H9 (cell line): ENCODE measurements at regions not wholly inside any gene's neighbourhood (a gene's known extent, or its start where the extent isn't known, plus 50 kb on each side); places are given as distances from the start of the nearest gene placed in this dataset.

Source experiments
- DNase-seq: peaks from one replicate; pipeline ENCODE4 v3.0.0-alpha.2; 2017
- H2AFZ ChIP-seq: one replicate; pipeline ENCODE4 v1.6.1; 2013; ENCODE audit warnings: mild to moderate bottlenecking, low read length, control low read depth, moderate library complexity
- H2AK5ac ChIP-seq: 2 replicates; pipeline ENCODE4 v1.6.1; 2013; ENCODE audit warnings: low read length, control low read depth, mixed read lengths; ENCODE audit not compliant: insufficient read length
- H2BK120ac ChIP-seq: one replicate; pipeline ENCODE4 v1.6.1; 2013; ENCODE audit warnings: low read depth, mild to moderate bottlenecking, low read length, control low read depth, inconsistent platforms; ENCODE audit not compliant: poor library complexity, severe bottlenecking
- H2BK12ac ChIP-seq: 2 replicates; pipeline ENCODE4 v1.6.1; 2013; ENCODE audit warnings: low read length, control low read depth, mixed read lengths, low read depth; ENCODE audit not compliant: insufficient read length
- H2BK15ac ChIP-seq: 2 replicates; pipeline ENCODE4 v1.6.1; 2013; ENCODE audit warnings: low read depth, low read length, control low read depth
- H2BK20ac ChIP-seq: one replicate; pipeline ENCODE4 v1.6.1; 2013; ENCODE audit warnings: low read depth, mild to moderate bottlenecking, low read length, control low read depth, inconsistent platforms; ENCODE audit not compliant: poor library complexity, severe bottlenecking
- H2BK5ac ChIP-seq: 2 replicates; pipeline ENCODE4 v1.6.1; 2013; ENCODE audit warnings: low read length, control low read depth, mixed read lengths; ENCODE audit not compliant: insufficient read length
- H3K14ac ChIP-seq: 2 replicates; pipeline ENCODE4 v1.6.1; 2013; ENCODE audit warnings: low read length, control low read depth; ENCODE audit not compliant: insufficient read depth
- H3K18ac ChIP-seq: 2 replicates; pipeline ENCODE4 v1.6.1; 2013; ENCODE audit warnings: low read depth, mild to moderate bottlenecking, mixed read lengths, low read length, control low read depth; ENCODE audit not compliant: insufficient read length
- H3K23ac ChIP-seq: 2 replicates; pipeline ENCODE4 v1.6.1; 2013; ENCODE audit warnings: low read length, control low read depth, mixed read lengths, low read depth; ENCODE audit not compliant: insufficient read length
- H3K23me2 ChIP-seq: 2 replicates; pipeline ENCODE4 v1.6.1; 2013; ENCODE audit warnings: low read depth, mild to moderate bottlenecking, mixed read lengths, low read length, control low read depth; ENCODE audit not compliant: insufficient read length, poor library complexity, severe bottlenecking
- H3K27ac ChIP-seq: 2 replicates; pipeline ENCODE4 v1.5.1; 2013; ENCODE audit warnings: low read length, control low read depth, mixed read lengths, low read depth; ENCODE audit not compliant: insufficient read length
- H3K27me3 ChIP-seq: 2 replicates; pipeline ENCODE4 v1.6.1; 2013; ENCODE audit warnings: low read length, control low read depth, inconsistent platforms; ENCODE audit not compliant: insufficient read depth
- H3K4ac ChIP-seq: 2 replicates; pipeline ENCODE4 v1.6.1; 2013; ENCODE audit warnings: low read depth, mild to moderate bottlenecking, control low read depth, inconsistent platforms, low read length, moderate library complexity
- H3K4me1 ChIP-seq: 2 replicates; pipeline ENCODE4 v1.6.1; 2013; ENCODE audit warnings: low read length, control low read depth, inconsistent platforms; ENCODE audit not compliant: insufficient read depth
- H3K4me2 ChIP-seq: 2 replicates; pipeline ENCODE4 v1.6.1; 2013; ENCODE audit warnings: low read length, control low read depth, mixed read lengths; ENCODE audit not compliant: insufficient read length, insufficient read depth
- H3K56ac ChIP-seq: 2 replicates; pipeline ENCODE4 v1.6.1; 2013; ENCODE audit warnings: low read depth, mild to moderate bottlenecking, mixed read lengths, low read length, control low read depth; ENCODE audit not compliant: insufficient read length
- H3K79me1 ChIP-seq: 2 replicates; pipeline ENCODE4 v1.6.1; 2013; ENCODE audit warnings: low read depth, mild to moderate bottlenecking, moderate library complexity, low read length, control low read depth, inconsistent platforms; ENCODE audit not compliant: insufficient read depth, poor library complexity, severe bottlenecking
- H3K79me2 ChIP-seq: 2 replicates; pipeline ENCODE4 v1.6.1; 2013; ENCODE audit warnings: low read length, control low read depth, inconsistent platforms; ENCODE audit not compliant: insufficient read depth
- H3K9ac ChIP-seq: 2 replicates; pipeline ENCODE4 v1.6.1; 2013; ENCODE audit warnings: low read length, control low read depth, mixed read lengths; ENCODE audit not compliant: insufficient read length; ENCODE audit errors: extremely low read depth
- H3K9me3 ChIP-seq: one replicate; pipeline ENCODE4 v1.6.1; 2013; ENCODE audit warnings: low read depth, low read length, inconsistent platforms; ENCODE audit not compliant: control insufficient read depth
- H3T11ph ChIP-seq: one replicate; pipeline ENCODE4 v1.6.1; 2013; ENCODE audit warnings: mild to moderate bottlenecking, low read length, control low read depth, inconsistent platforms
- H4K20me1 ChIP-seq: one replicate; pipeline ENCODE4 v1.6.1; 2013; ENCODE audit not compliant: control insufficient read depth, insufficient read length, insufficient read depth
- H4K5ac ChIP-seq: 2 replicates; pipeline ENCODE4 v1.6.1; 2013; ENCODE audit warnings: low read depth, mild to moderate bottlenecking, mixed read lengths, low read length, control low read depth; ENCODE audit not compliant: insufficient read length
- H4K8ac ChIP-seq: replicated peaks from 2 replicates; pipeline ENCODE4 v1.6.1; 2013; ENCODE audit warnings: low read length, control low read depth, mixed read lengths, low read depth; ENCODE audit not compliant: insufficient read length
- H4K91ac ChIP-seq: 2 replicates; pipeline ENCODE4 v1.6.1; 2013; ENCODE audit warnings: low read depth, mild to moderate bottlenecking, moderate library complexity, mixed read lengths, low read length, control low read depth; ENCODE audit not compliant: insufficient read length
- H3K27ac Mint-ChIP-seq, 3 experiments: 2 replicates in 2 of 3; 3 replicates in 1 of 3; pipeline ENCODE4 v1.8.0; 2020 to 2021; ENCODE audit warnings: mixed read lengths in 3 of 3, mild to moderate bottlenecking in 1 of 3, moderate library complexity in 1 of 3
- H3K27me3 Mint-ChIP-seq: 2 replicates; pipeline ENCODE4 v1.8.0; 2021; ENCODE audit warnings: low read depth, mild to moderate bottlenecking, moderate library complexity, mixed read lengths
- H3K36me3 Mint-ChIP-seq, 3 experiments: 2 replicates in 2 of 3; 3 replicates in 1 of 3; pipeline ENCODE4 v1.8.0; 2020 to 2021; ENCODE audit warnings: low read depth in 3 of 3, mixed read lengths in 3 of 3; ENCODE audit not compliant: insufficient read depth in 1 of 3
- H3K4me1 Mint-ChIP-seq, 2 experiments: 2 replicates each; pipeline ENCODE4 v1.8.0; 2020; ENCODE audit warnings: mixed read lengths in 2 of 2
- H3K4me3 Mint-ChIP-seq, 2 experiments: 2 replicates in 1 of 2; 3 replicates in 1 of 2; pipeline ENCODE4 v1.8.0; 2020 to 2021; ENCODE audit warnings: mild to moderate bottlenecking in 2 of 2, mixed read lengths in 2 of 2, moderate library complexity in 1 of 2
- H3K9me3 Mint-ChIP-seq, 2 experiments: 2 replicates in 1 of 2; 3 replicates in 1 of 2; pipeline ENCODE4 v1.8.0; 2020; ENCODE audit warnings: mild to moderate bottlenecking in 2 of 2, mixed read lengths in 2 of 2, moderate library complexity in 1 of 2
- WGBS: extraction: QIAGEN DNeasy Blood & Tissue Kit; methylation state at CpG from one replicate; pipeline ENCODE4 v1.1.7; 2013; ENCODE audit warnings: missing lambda C conversion rate, low lambda C conversion rate, mixed read lengths; ENCODE audit not compliant: insufficient read length; ENCODE audit errors: extremely low coverage; 5-methylcytosine and 5-hydroxymethylcytosine counted together
- TF ChIP-seq, protein P1 (sequence below): fragments of 200-600 bp; sonication (generic); conservative IDR thresholded peaks from 3 replicates; pipeline ENCODE4 v1.8.0; 2021; ENCODE audit warnings: antibody characterized with exemption, mild to moderate bottlenecking

DNA sequence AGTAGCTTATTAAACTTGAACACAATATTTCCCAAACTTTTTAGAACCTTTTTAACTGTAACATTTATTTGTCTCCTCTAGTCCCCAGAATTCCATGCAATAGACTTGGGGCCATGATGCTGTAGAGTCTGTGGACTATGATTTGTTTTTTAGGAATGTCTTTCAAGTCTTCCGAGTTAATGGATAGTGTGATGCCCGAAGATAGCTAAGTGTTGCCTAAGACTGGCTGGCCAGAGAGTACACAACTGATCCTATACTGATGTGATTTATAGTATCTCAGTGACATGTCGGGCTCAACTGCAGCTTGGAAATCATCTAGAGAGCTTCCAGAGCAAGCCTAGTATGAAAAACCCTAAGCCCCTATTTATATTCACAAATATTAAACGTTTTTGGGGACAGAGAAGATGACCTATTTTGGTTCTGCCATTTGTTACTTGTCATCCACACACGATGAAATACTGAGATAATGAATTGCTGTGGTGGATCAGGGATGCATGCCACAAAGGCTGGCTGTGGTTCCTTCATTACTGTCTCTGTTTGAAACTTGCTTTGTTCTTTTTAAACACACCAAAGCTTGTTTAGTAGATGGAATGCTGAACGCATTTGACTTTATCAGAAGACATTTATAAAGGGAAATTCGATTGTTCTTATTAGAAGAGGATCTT, 507.4 kb downstream of the TAFA4 start:
- Histone ChIP-seq H3K56ac (no peak overlapping the region), H2AFZ (no peak overlapping the region), H3K4me1 (no peaks in the 10 kb centered on the region), H4K5ac (no peak overlapping the region), H3K27me3 (no peaks in the 10 kb centered on the region), H3K9ac (no peak overlapping the region), H3K27ac (no peak overlapping the region), H3K23me2 (no peaks in the 10 kb centered on the region), H4K91ac (no peak overlapping the region), H3K18ac (no peak overlapping the region), H3K79me1 (no peaks in the 10 kb centered on the region), H2BK20ac (no peak overlapping the region), H4K8ac (no peak overlapping the region), H3T11ph (no peak overlapping the region), H3K14ac (no peak overlapping the region), H3K79me2 (no peaks in the 10 kb centered on the region), H2BK120ac (no peak overlapping the region), H3K4me2 (no peak overlapping the region), H2BK15ac (no peak overlapping the region), H2AK5ac (no peak overlapping the region), H4K20me1 (no peaks in the 10 kb centered on the region), H2BK12ac (no peak overlapping the region), H3K23ac (no peak overlapping the region), H2BK5ac (no peak overlapping the region), H3K4ac (no peak overlapping the region), H3K9me3 (no peaks in the 10 kb centered on the region)
- TF ChIP-seq, protein P1, sequence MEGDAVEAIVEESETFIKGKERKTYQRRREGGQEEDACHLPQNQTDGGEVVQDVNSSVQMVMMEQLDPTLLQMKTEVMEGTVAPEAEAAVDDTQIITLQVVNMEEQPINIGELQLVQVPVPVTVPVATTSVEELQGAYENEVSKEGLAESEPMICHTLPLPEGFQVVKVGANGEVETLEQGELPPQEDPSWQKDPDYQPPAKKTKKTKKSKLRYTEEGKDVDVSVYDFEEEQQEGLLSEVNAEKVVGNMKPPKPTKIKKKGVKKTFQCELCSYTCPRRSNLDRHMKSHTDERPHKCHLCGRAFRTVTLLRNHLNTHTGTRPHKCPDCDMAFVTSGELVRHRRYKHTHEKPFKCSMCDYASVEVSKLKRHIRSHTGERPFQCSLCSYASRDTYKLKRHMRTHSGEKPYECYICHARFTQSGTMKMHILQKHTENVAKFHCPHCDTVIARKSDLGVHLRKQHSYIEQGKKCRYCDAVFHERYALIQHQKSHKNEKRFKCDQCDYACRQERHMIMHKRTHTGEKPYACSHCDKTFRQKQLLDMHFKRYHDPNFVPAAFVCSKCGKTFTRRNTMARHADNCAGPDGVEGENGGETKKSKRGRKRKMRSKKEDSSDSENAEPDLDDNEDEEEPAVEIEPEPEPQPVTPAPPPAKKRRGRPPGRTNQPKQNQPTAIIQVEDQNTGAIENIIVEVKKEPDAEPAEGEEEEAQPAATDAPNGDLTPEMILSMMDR = no peak
- Mint-ChIP-seq H3K4me3 (no peak overlapping the region), H3K36me3 (no peaks in the 10 kb centered on the region), H3K27ac (no peak overlapping the region), H3K4me1 (no peaks in the 10 kb centered on the region; a peak in 1 of 4 replicates), H3K9me3 (no peaks in the 10 kb centered on the region), H3K27me3 (no peaks in the 10 kb centered on the region)
- DNase-seq = no peak
- whole genome bisulfite sequencing = no CpG with 5 or more reads among the region's 7 CpGs
